ENCODE measurements at regions not wholly inside any gene's neighbourhood (a gene's known extent, or its start where the extent isn't known, plus 50 kb on each side); places are given as distances from the start of the nearest gene placed in this dataset.

GRCh38 chr9:107850653-107851052, 361.1 kb upstream of the KLF4 start:
- Histone ChIP-seq H3K9me3 (ENCODE audit: control insufficient read depth in 1 of 2, low read length in 2 of 2) (peaks cover 5 to 10% of the 10 kb centered on the region in 2 donors), H3K27ac (ENCODE audit: low read length) (no peak overlapping the region), H3K4me3 (ENCODE audit: low read depth in 1 of 2, low read length in 2 of 2) (no peak overlapping the region), H3K36me3 (ENCODE audit: control insufficient read depth in 1 of 2, insufficient read depth in 2 of 2, low read length in 2 of 2) (peaks cover 0 to 3% of the 10 kb centered on the region in 2 donors), H3K27me3 (ENCODE audit: low read depth, low read length) (no peaks in the 10 kb centered on the region), H3K4me1 (ENCODE audit: control insufficient read depth in 1 of 2, insufficient read depth in 2 of 2, low read length in 2 of 2) (peaks cover 0 to 4% of the 10 kb centered on the region in 2 donors)

GRCh38 chr9:107847978-107848964, 358.7 kb upstream of the KLF4 start:
- Histone ChIP-seq H3K4me1 (ENCODE audit: control insufficient read depth in 1 of 2, insufficient read depth in 2 of 2, low read length in 2 of 2) (peaks cover 0 to 4% of the 10 kb centered on the region in 2 donors), H3K4me3 (ENCODE audit: low read depth in 1 of 2, low read length in 2 of 2) (no peak overlapping the region), H3K9me3 (ENCODE audit: control insufficient read depth in 1 of 2, low read length in 2 of 2) (no peaks in the 10 kb centered on the region), H3K27me3 (ENCODE audit: low read depth, low read length) (no peaks in the 10 kb centered on the region), H3K36me3 (ENCODE audit: control insufficient read depth in 1 of 2, insufficient read depth in 2 of 2, low read length in 2 of 2) (no peaks in the 10 kb centered on the region), H3K27ac (ENCODE audit: low read length) (no peak overlapping the region)

GRCh38 chr9:107842530-107842929, 353.0 kb upstream of the KLF4 start:
- H3K4me1 ChIP-seq (ENCODE audit: control insufficient read depth in 1 of 2, insufficient read depth in 2 of 2, low read length in 2 of 2): no peaks in the 10 kb centered on the region
- no peak overlapping the region for H3K27ac ChIP-seq (ENCODE audit: low read length)
- H3K9me3 ChIP-seq (ENCODE audit: control insufficient read depth in 1 of 2, low read length in 2 of 2): no peaks in the 10 kb centered on the region
- H3K27me3 ChIP-seq (ENCODE audit: low read depth, low read length): no peaks in the 10 kb centered on the region
- H3K4me3 ChIP-seq (ENCODE audit: low read depth in 1 of 2, low read length in 2 of 2): no peak overlapping the region
- H3K36me3 ChIP-seq (ENCODE audit: control insufficient read depth in 1 of 2, insufficient read depth in 2 of 2, low read length in 2 of 2): no peaks in the 10 kb centered on the region

- Histone ChIP-seq H3K36me3 (ENCODE audit: control insufficient read depth in 1 of 2, insufficient read depth in 2 of 2, low read length in 2 of 2) (no peaks in the 10 kb centered on the region), H3K9me3 (ENCODE audit: control insufficient read depth in 1 of 2, low read length in 2 of 2) (no peaks in the 10 kb centered on the region), H3K4me3 (ENCODE audit: low read depth in 1 of 2, low read length in 2 of 2) (no peak overlapping the region), H3K27ac (ENCODE audit: low read length) (no peak overlapping the region), H3K4me1 (ENCODE audit: control insufficient read depth in 1 of 2, insufficient read depth in 2 of 2, low read length in 2 of 2) (no peaks in the 10 kb centered on the region), H3K27me3 (ENCODE audit: low read depth, low read length) (no peaks in the 10 kb centered on the region)
These were observed 351.5 kb upstream of the KLF4 start for GRCh38 chr9:107841076-107841475.

GRCh38 chr9:107839371-107839770, 349.8 kb upstream of the KLF4 start:
- H3K27me3 ChIP-seq (ENCODE audit: low read depth, low read length): no peaks in the 10 kb centered on the region
- no peaks in the 10 kb centered on the region for H3K4me1 ChIP-seq (ENCODE audit: control insufficient read depth in 1 of 2, insufficient read depth in 2 of 2, low read length in 2 of 2)
- H3K27ac ChIP-seq (ENCODE audit: low read length): no peak overlapping the region
- no peak overlapping the region for H3K4me3 ChIP-seq (ENCODE audit: low read depth in 1 of 2, low read length in 2 of 2)
- no peaks in the 10 kb centered on the region for H3K36me3 ChIP-seq (ENCODE audit: control insufficient read depth in 1 of 2, insufficient read depth in 2 of 2, low read length in 2 of 2)
- no peaks in the 10 kb centered on the region for H3K9me3 ChIP-seq (ENCODE audit: control insufficient read depth in 1 of 2, low read length in 2 of 2)

GRCh38 chr9:107838766-107839165, 349.2 kb upstream of the KLF4 start:
- Histone ChIP-seq H3K4me3 (ENCODE audit: low read depth in 1 of 2, low read length in 2 of 2) (no peak overlapping the region), H3K27ac (ENCODE audit: low read length) (no peak overlapping the region), H3K9me3 (ENCODE audit: control insufficient read depth in 1 of 2, low read length in 2 of 2) (no peaks in the 10 kb centered on the region), H3K27me3 (ENCODE audit: low read depth, low read length) (no peaks in the 10 kb centered on the region), H3K36me3 (ENCODE audit: control insufficient read depth in 1 of 2, insufficient read depth in 2 of 2, low read length in 2 of 2) (no peaks in the 10 kb centered on the region), H3K4me1 (ENCODE audit: control insufficient read depth in 1 of 2, insufficient read depth in 2 of 2, low read length in 2 of 2) (no peaks in the 10 kb centered on the region)

GRCh38 chr9:107836300-107836699, 346.7 kb upstream of the KLF4 start:
- Histone ChIP-seq H3K36me3 (ENCODE audit: control insufficient read depth in 1 of 2, insufficient read depth in 2 of 2, low read length in 2 of 2) (no peaks in the 10 kb centered on the region), H3K27ac (ENCODE audit: low read length) (no peak overlapping the region), H3K4me3 (ENCODE audit: low read depth in 1 of 2, low read length in 2 of 2) (no peak overlapping the region), H3K27me3 (ENCODE audit: low read depth, low read length) (no peaks in the 10 kb centered on the region), H3K4me1 (ENCODE audit: control insufficient read depth in 1 of 2, insufficient read depth in 2 of 2, low read length in 2 of 2) (no peaks in the 10 kb centered on the region), H3K9me3 (ENCODE audit: control insufficient read depth in 1 of 2, low read length in 2 of 2) (no peaks in the 10 kb centered on the region)

GRCh38 chr9:107833295-107833694, 343.7 kb upstream of the KLF4 start:
- no peak overlapping the region for H3K4me3 ChIP-seq (ENCODE audit: low read depth in 1 of 2, low read length in 2 of 2)
- H3K27me3 ChIP-seq (ENCODE audit: low read depth, low read length): no peaks in the 10 kb centered on the region
- H3K9me3 ChIP-seq (ENCODE audit: control insufficient read depth in 1 of 2, low read length in 2 of 2): no peaks in the 10 kb centered on the region
- no peak overlapping the region for H3K27ac ChIP-seq (ENCODE audit: low read length)
- no peaks in the 10 kb centered on the region for H3K4me1 ChIP-seq (ENCODE audit: control insufficient read depth in 1 of 2, insufficient read depth in 2 of 2, low read length in 2 of 2)
- no peaks in the 10 kb centered on the region for H3K36me3 ChIP-seq (ENCODE audit: control insufficient read depth in 1 of 2, insufficient read depth in 2 of 2, low read length in 2 of 2)

- Histone ChIP-seq H3K4me3 (ENCODE audit: low read depth in 1 of 2, low read length in 2 of 2) (no peak overlapping the region), H3K9me3 (ENCODE audit: control insufficient read depth in 1 of 2, low read length in 2 of 2) (no peaks in the 10 kb centered on the region), H3K27me3 (ENCODE audit: low read depth, low read length) (no peaks in the 10 kb centered on the region), H3K4me1 (ENCODE audit: control insufficient read depth in 1 of 2, insufficient read depth in 2 of 2, low read length in 2 of 2) (no peaks in the 10 kb centered on the region), H3K27ac (ENCODE audit: low read length) (no peak overlapping the region), H3K36me3 (ENCODE audit: control insufficient read depth in 1 of 2, insufficient read depth in 2 of 2, low read length in 2 of 2) (no peaks in the 10 kb centered on the region)
These were observed 343.3 kb upstream of the KLF4 start for GRCh38 chr9:107832871-107833270.

GRCh38 chr9:107830479-107830878, 340.9 kb upstream of the KLF4 start:
- H3K9me3 ChIP-seq (ENCODE audit: control insufficient read depth in 1 of 2, low read length in 2 of 2): no peaks in the 10 kb centered on the region
- H3K27ac ChIP-seq (ENCODE audit: low read length): no peak overlapping the region
- no peaks in the 10 kb centered on the region for H3K27me3 ChIP-seq (ENCODE audit: low read depth, low read length)
- H3K4me3 ChIP-seq (ENCODE audit: low read depth in 1 of 2, low read length in 2 of 2): no peak overlapping the region
- H3K36me3 ChIP-seq (ENCODE audit: control insufficient read depth in 1 of 2, insufficient read depth in 2 of 2, low read length in 2 of 2): no peaks in the 10 kb centered on the region
- no peaks in the 10 kb centered on the region for H3K4me1 ChIP-seq (ENCODE audit: control insufficient read depth in 1 of 2, insufficient read depth in 2 of 2, low read length in 2 of 2)

GRCh38 chr9:107827884-107828283, 338.3 kb upstream of the KLF4 start:
- H3K4me1 ChIP-seq (ENCODE audit: control insufficient read depth in 1 of 2, insufficient read depth in 2 of 2, low read length in 2 of 2): peaks cover 0 to 4% of the 10 kb centered on the region in 2 donors
- H3K36me3 ChIP-seq (ENCODE audit: control insufficient read depth in 1 of 2, insufficient read depth in 2 of 2, low read length in 2 of 2): no peaks in the 10 kb centered on the region
- no peaks in the 10 kb centered on the region for H3K9me3 ChIP-seq (ENCODE audit: control insufficient read depth in 1 of 2, low read length in 2 of 2)
- H3K27me3 ChIP-seq (ENCODE audit: low read depth, low read length): no peaks in the 10 kb centered on the region
- H3K27ac ChIP-seq (ENCODE audit: low read length): no peak overlapping the region
- H3K4me3 ChIP-seq (ENCODE audit: low read depth in 1 of 2, low read length in 2 of 2): no peak overlapping the region

- Histone ChIP-seq H3K27ac (ENCODE audit: low read length) (no peak overlapping the region), H3K27me3 (ENCODE audit: low read depth, low read length) (no peaks in the 10 kb centered on the region), H3K4me3 (ENCODE audit: low read depth in 1 of 2, low read length in 2 of 2) (no peak overlapping the region)
These were observed 337.7 kb upstream of the KLF4 start for GRCh38 chr9:107827304-107827703.

More at GRCh38 chr9:107827304-107827703, 337.7 kb upstream of the KLF4 start:
- Histone ChIP-seq H3K4me1 (ENCODE audit: control insufficient read depth in 1 of 2, insufficient read depth in 2 of 2, low read length in 2 of 2) (peaks cover 0 to 4% of the 10 kb centered on the region in 2 donors), H3K36me3 (ENCODE audit: control insufficient read depth in 1 of 2, insufficient read depth in 2 of 2, low read length in 2 of 2) (no peaks in the 10 kb centered on the region), H3K9me3 (ENCODE audit: control insufficient read depth in 1 of 2, low read length in 2 of 2) (no peaks in the 10 kb centered on the region)
